Aorta (tissue), 5 donors: ENCODE measurements at regions not wholly inside any gene's neighbourhood (a gene's known extent, or its start where the extent isn't known, plus 50 kb on each side); places are given as distances from the start of the nearest gene placed in this dataset.

Source experiments
- ATAC-seq: fragments of 200-7000 bp; cut with Tn5 transposase; one replicate; pipeline ENCODE4 v1.9.1; 2022; ENCODE audit warnings: moderate library complexity; ENCODE audit not compliant: low FRiP score
- DNase-seq, 2 donors: peaks; one replicate each; pipeline ENCODE4 v3.0.0-alpha.2; 2020
- H3K27ac ChIP-seq, 2 donors: one replicate each; pipeline ENCODE4 v1.5.1; 2013; ENCODE audit warnings: low read length in 2 of 2, mild to moderate bottlenecking in 2 of 2, moderate library complexity in 2 of 2, control low read depth in 1 of 2, inconsistent platforms in 1 of 2, low read depth in 1 of 2
- H3K27me3 ChIP-seq, 2 donors: one replicate each; pipeline ENCODE4 v1.6.1; 2013; ENCODE audit warnings: control low read depth in 1 of 2, low read length in 1 of 2, mild to moderate bottlenecking in 1 of 2, moderate library complexity in 1 of 2; ENCODE audit not compliant: insufficient read depth in 2 of 2, control insufficient read depth in 1 of 2
- H3K36me3 ChIP-seq, 2 donors: one replicate each; pipeline ENCODE4 v1.6.1; 2013; ENCODE audit warnings: control low read depth in 1 of 2, low read length in 1 of 2, mild to moderate bottlenecking in 1 of 2; ENCODE audit not compliant: insufficient read depth in 2 of 2, control insufficient read depth in 1 of 2
- H3K4me1 ChIP-seq, 2 donors: one replicate each; pipeline ENCODE4 v1.6.1; 2013; ENCODE audit warnings: low read length in 2 of 2, control low read depth in 1 of 2, mild to moderate bottlenecking in 1 of 2, moderate library complexity in 1 of 2; ENCODE audit not compliant: insufficient read depth in 2 of 2, control insufficient read depth in 1 of 2
- H3K4me3 ChIP-seq, 2 donors: one replicate each; pipeline ENCODE4 v1.5.1; 2013; ENCODE audit warnings: low read length in 2 of 2, control low read depth in 1 of 2, mild to moderate bottlenecking in 1 of 2
- H3K9me3 ChIP-seq: one replicate; pipeline ENCODE4 v1.6.1; 2013; ENCODE audit warnings: mild to moderate bottlenecking, low read length; ENCODE audit not compliant: control insufficient read depth
- WGBS, 2 donors: extraction: QIAGEN DNeasy Blood & Tissue Kit; methylation state at CpG; one replicate each; pipeline ENCODE4 v1.1.7; 2013; 5-methylcytosine and 5-hydroxymethylcytosine counted together
- intact Hi-C, 2 donors: fragments of 100-400 bp; cut with DNase I; formaldehyde crosslinking; loops; one replicate each; pipeline versions ENCODE4 v1.14.2 to v1.15.0; 2022
- donor health status: healthy with polysubstance abuse.
- donor health status: Bipolar disorder and iron deficiency.
- donor health status: DM: no; HTN: no; CAD: no.
- donor health status: DM: no; HTN: no; CAD: no.
- donor health status: DM: yes; HTN: yes; CAD: no.

DNA sequence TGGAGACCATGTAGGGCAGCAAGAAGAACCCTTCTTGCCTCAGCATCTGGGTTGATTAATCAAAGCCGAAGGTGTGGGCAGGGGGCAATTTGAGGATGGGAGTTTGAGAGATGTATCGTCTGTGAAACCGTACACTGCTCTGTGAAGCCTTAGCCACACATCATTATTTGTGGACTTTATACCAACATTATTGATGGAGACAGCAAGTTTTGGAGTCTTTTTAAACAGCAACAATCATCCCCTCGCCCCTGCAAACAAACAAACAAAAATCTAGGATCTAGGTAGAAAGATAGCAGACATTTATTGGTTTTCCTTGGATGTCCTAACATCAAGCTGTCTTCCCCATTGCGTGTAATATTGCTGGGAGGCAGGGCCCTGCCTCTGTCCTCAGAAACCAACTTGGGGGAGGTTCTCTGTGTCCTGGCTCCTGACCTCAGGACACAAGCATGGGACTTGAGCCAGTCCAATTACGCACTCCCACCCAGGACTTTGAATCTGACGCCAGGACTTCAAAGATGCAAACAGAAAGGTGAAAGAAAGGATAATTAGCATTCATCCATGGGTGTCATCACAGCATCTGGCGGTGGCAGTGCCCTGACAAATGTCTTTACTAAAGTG, 61.6 kb upstream of the PLET1 start:
- DNase-seq (no peak), ATAC-seq (no peak)
- 95% methylated on average over 8 of the region's 8 CpGs for WGBS, 2 donors
- intact Hi-C loops, result no loop called here
- Histone ChIP-seq H3K9me3 (no peaks in the 10 kb centered on the region), H3K4me1 (peaks cover 3 to 4% of the 10 kb centered on the region in 2 donors), H3K36me3 (no peaks in the 10 kb centered on the region), H3K27me3 (no peaks in the 10 kb centered on the region), H3K27ac (no peak overlapping the region), H3K4me3 (no peak overlapping the region)

DNA sequence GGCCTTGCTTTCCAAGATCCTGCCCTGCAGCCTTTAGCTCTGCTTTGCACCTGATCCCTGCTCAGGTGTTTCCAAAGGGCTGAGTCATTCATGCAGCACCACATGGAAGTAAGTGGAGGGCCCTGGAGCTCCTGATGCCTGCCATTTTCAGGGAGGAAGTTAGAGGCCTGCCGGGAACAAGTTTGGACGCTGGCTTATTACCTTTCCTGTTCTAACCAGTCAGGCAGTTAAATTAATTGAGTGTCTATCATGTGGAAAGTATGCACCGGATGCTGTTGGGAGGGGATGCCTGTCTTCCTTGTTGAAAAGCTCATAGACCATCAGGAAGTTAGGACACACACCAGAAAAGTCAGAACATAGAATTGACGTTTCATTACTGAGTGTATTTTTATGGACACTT, 73.7 kb upstream of the PLET1 start:
- ATAC-seq, result no peak
- intact Hi-C loops, result no loop called here
- H3K27ac ChIP-seq, result no peak overlapping the region

DNA sequence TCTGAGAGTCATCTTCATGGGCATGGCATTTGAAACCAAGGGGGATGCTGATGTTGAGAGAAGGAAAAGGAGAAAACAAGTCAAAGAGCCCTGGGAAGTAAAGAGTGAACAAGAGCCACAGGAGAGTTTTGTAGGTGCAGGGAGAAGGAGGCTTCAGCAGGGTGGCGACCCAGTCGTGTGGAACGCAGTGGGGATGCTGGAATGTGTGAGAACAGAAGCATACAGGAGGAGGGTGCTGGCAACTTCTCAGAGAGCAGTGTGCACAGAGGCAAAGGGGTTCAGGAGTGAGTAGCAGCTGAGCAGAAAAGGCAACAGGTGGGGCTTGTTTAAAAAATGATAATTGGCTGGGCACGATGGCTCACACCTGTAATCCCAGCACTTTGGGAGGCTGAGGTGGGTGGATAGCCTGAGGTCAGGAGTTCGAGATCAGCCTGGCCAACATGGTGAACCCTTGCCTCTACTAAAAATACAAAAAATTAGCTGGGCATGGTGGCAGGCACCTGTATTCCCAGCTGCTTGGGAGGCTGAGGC, 75.8 kb upstream of the PLET1 start:
- Histone ChIP-seq H3K4me3 (no peak overlapping the region), H3K27ac (no peak overlapping the region), H3K36me3 (no peaks in the 10 kb centered on the region), H3K4me1 (no peaks in the 10 kb centered on the region), H3K27me3 (no peaks in the 10 kb centered on the region), H3K9me3 (no peaks in the 10 kb centered on the region)
- WGBS, 2 donors, result 89 to 93% methylated on average over 5 of the region's 5 CpGs
- intact Hi-C loops, result no loop called here
- DNase-seq, result no peak
- ATAC-seq, result no peak

More for the DNA sequence above, 73.7 kb upstream of the PLET1 start:
- DNase-seq, result no peak
- Histone ChIP-seq H3K4me3 (no peak overlapping the region), H3K9me3 (no peaks in the 10 kb centered on the region), H3K4me1 (no peaks in the 10 kb centered on the region), H3K36me3 (no peaks in the 10 kb centered on the region), H3K27me3 (no peaks in the 10 kb centered on the region)
- WGBS, 2 donors, result 84% methylated on average over 4 of the region's 4 CpGs

- no peaks in the 10 kb centered on the region for H3K9me3 ChIP-seq
- H3K4me3 ChIP-seq, result no peak overlapping the region
- no peak overlapping the region for H3K27ac ChIP-seq
- no peak for DNase-seq
- intact Hi-C loops, result no loop called here
- WGBS, 2 donors, result 92 to 94% methylated on average over 2 of the region's 2 CpGs
- H3K27me3 ChIP-seq, result no peaks in the 10 kb centered on the region
- H3K36me3 ChIP-seq, result no peaks in the 10 kb centered on the region
- ATAC-seq, result no peak
- no peaks in the 10 kb centered on the region for H3K4me1 ChIP-seq
These were observed 78.9 kb upstream of the PLET1 start for GRCh38 chr11:112339566-112339965.

DNA sequence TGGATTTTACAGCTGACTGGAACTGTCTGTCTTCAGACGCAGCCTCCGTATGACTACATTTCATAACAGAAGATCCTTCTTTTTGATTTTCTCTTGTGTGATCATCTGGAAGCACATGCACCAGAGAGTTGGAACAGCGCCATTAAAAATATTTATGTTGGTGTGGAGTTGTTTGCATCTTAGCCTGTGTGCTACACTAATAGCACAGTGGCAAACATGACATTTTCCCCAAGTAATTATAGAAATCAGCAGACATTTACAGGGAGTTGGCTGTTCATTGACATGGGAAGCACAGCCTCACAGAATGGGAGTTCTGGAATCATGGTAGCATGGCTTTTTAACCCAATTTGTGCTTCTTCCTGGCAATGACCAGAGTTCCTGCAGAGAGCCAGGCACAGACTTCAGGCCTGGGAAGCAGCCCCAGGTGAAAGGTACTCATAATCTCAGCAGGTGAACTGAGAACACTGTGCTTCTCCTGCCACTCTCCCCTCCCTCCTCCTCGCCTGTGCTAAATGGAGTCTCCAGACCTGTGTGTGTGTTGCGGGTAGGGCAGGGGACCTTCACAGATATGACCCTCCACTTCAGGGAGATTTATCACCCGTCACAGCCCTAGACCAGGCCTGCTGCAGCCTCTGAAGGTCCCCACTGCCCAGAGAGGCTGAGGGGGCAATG, 82.8 kb upstream of the PLET1 start:
- no peaks in the 10 kb centered on the region for H3K4me1 ChIP-seq
- no peak for ATAC-seq
- intact Hi-C loops, result no loop called here

GRCh38 chr11:112344040-112344413, 83.4 kb upstream of the PLET1 start:
- WGBS, 2 donors, result 53 to 68% methylated on average over 1 of the region's 1 CpG
- Histone ChIP-seq H3K4me3 (no peak overlapping the region), H3K27ac (no peak overlapping the region), H3K36me3 (no peaks in the 10 kb centered on the region), H3K9me3 (no peaks in the 10 kb centered on the region), H3K4me1 (no peaks in the 10 kb centered on the region), H3K27me3 (no peaks in the 10 kb centered on the region)
- no peak for ATAC-seq
- DNase-seq, result no peak
- intact Hi-C loops, result no loop called here

More for the DNA sequence above, 82.8 kb upstream of the PLET1 start:
- 79 to 82% methylated on average over 6 of the region's 6 CpGs for WGBS, 2 donors
- H3K4me3 ChIP-seq, result no peak overlapping the region
- DNase-seq, result no peak
- H3K9me3 ChIP-seq, result no peaks in the 10 kb centered on the region
- no peaks in the 10 kb centered on the region for H3K36me3 ChIP-seq
- H3K27me3 ChIP-seq, result no peaks in the 10 kb centered on the region
- H3K27ac ChIP-seq, result no peak overlapping the region

- intact Hi-C loops, result no loop called here
- Histone ChIP-seq H3K36me3 (no peaks in the 10 kb centered on the region), H3K27me3 (no peaks in the 10 kb centered on the region), H3K4me1 (no peaks in the 10 kb centered on the region), H3K9me3 (no peaks in the 10 kb centered on the region), H3K4me3 (no peak overlapping the region), H3K27ac (no peak overlapping the region)
- WGBS, 2 donors, result 80 to 81% methylated on average over 3 of the region's 3 CpGs
- DNase-seq (no peak), ATAC-seq (no peak)
These were observed 84.5 kb upstream of the PLET1 start for GRCh38 chr11:112345166-112345565.

DNA sequence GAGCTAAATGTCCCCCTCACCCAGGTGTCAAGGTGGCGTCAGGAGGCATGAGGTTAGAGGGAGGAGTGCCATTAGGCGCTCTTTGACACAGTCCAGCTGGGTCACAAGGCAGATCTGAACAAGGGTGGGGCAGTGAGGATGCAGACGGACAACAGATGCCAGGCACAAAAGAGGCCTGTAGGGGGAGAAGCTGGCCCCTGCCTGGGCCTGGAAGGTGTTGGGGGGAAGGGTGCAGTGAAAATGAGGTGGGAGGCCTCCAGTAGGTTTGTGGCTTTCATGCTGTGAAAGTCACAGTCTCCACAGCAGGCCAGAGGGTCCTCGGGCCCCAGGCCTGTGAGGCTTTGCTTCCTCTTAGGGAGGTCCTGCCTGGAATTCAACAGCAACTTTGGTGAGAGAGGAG, 85.0 kb upstream of the PLET1 start:
- intact Hi-C loops, result no loop called here

GRCh38 chr11:112346586-112346985, 85.9 kb upstream of the PLET1 start:
- H3K4me3 ChIP-seq, result no peak overlapping the region
- no peaks in the 10 kb centered on the region for H3K27me3 ChIP-seq
- DNase-seq, result no peak
- H3K4me1 ChIP-seq, result no peaks in the 10 kb centered on the region
- H3K36me3 ChIP-seq, result no peaks in the 10 kb centered on the region
- no peaks in the 10 kb centered on the region for H3K9me3 ChIP-seq
- ATAC-seq, result no peak
- intact Hi-C loops, result no loop called here
- no peak overlapping the region for H3K27ac ChIP-seq
- WGBS, 2 donors, result 97 to 98% methylated on average over 5 of the region's 5 CpGs

More for the DNA sequence above, 85.0 kb upstream of the PLET1 start:
- no peaks in the 10 kb centered on the region for H3K4me1 ChIP-seq
- no peaks in the 10 kb centered on the region for H3K36me3 ChIP-seq
- WGBS, 2 donors, result 75 to 79% methylated on average over 4 of the region's 4 CpGs
- H3K27ac ChIP-seq, result no peak overlapping the region
- no peaks in the 10 kb centered on the region for H3K27me3 ChIP-seq
- no peak overlapping the region for H3K4me3 ChIP-seq
- DNase-seq (no peak), ATAC-seq (peak; percentile 24)
- no peaks in the 10 kb centered on the region for H3K9me3 ChIP-seq
